ENCODE measurements at regions not wholly inside any gene's neighbourhood (a gene's known extent, or its start where the extent isn't known, plus 50 kb on each side); places are given as distances from the start of the nearest gene placed in this dataset.

- intact Hi-C loops (cut with micrococcal nuclease): no loop called here
- Mint-ChIP-seq H3K27ac (no peak overlapping the region), H3K4me1 (no peaks in the 10 kb centered on the region), H3K9me3 (no peaks in the 10 kb centered on the region), H3K4me3 (no peak overlapping the region), H3K27me3 (peaks cover 50% of the 10 kb centered on the region), H3K36me3 (ENCODE audit: low read depth) (no peaks in the 10 kb centered on the region)
- no peak for DNase-seq
Measured at GRCh38 chr6:41477572-41477971, 68.6 kb upstream of the FOXP4 start.

- Mint-ChIP-seq H3K9me3 (no peaks in the 10 kb centered on the region), H3K27ac (no peak overlapping the region), H3K27me3 (peaks cover 40% of the 10 kb centered on the region), H3K4me1 (no peaks in the 10 kb centered on the region), H3K36me3 (ENCODE audit: low read depth) (no peaks in the 10 kb centered on the region), H3K4me3 (no peak overlapping the region)
- intact Hi-C loops (cut with micrococcal nuclease): no loop called here
- no peak for DNase-seq
Measured at GRCh38 chr6:41483943-41484342, 62.2 kb upstream of the FOXP4 start.

- no peak overlapping the region for H3K4me3 Mint-ChIP-seq
- peaks cover 44% of the 10 kb centered on the region for H3K27me3 Mint-ChIP-seq
- no peak overlapping the region for H3K27ac Mint-ChIP-seq
- no peaks in the 10 kb centered on the region for H3K36me3 Mint-ChIP-seq (ENCODE audit: low read depth)
- intact Hi-C loops (cut with micrococcal nuclease): no loop called here
- no peak for DNase-seq
- H3K9me3 Mint-ChIP-seq: no peaks in the 10 kb centered on the region
- H3K4me1 Mint-ChIP-seq: no peaks in the 10 kb centered on the region
Measured at GRCh38 chr6:41487860-41488432, 58.2 kb upstream of the FOXP4 start.

- Mint-ChIP-seq H3K4me3 (no peak overlapping the region), H3K27ac (no peak overlapping the region), H3K36me3 (ENCODE audit: low read depth) (no peaks in the 10 kb centered on the region), H3K27me3 (peaks cover 45% of the 10 kb centered on the region), H3K9me3 (no peaks in the 10 kb centered on the region), H3K4me1 (no peaks in the 10 kb centered on the region)
- intact Hi-C loops (cut with micrococcal nuclease): no loop called here
- DNase-seq: no peak
Measured at GRCh38 chr6:41488433-41489119, 57.6 kb upstream of the FOXP4 start.

GRCh38 chr6:41489120-41489851 lies 56.9 kb upstream of the FOXP4 start:
- H3K27ac Mint-ChIP-seq: no peak overlapping the region
- no peaks in the 10 kb centered on the region for H3K9me3 Mint-ChIP-seq
- peaks cover 46% of the 10 kb centered on the region for H3K27me3 Mint-ChIP-seq
- intact Hi-C loops (cut with micrococcal nuclease): no loop called here
- no peak overlapping the region for H3K4me3 Mint-ChIP-seq
- no peak for DNase-seq
- no peaks in the 10 kb centered on the region for H3K4me1 Mint-ChIP-seq
- H3K36me3 Mint-ChIP-seq (ENCODE audit: low read depth): no peaks in the 10 kb centered on the region

GRCh38 chr6:41492261-41492891 lies 53.8 kb upstream of the FOXP4 start:
- intact Hi-C loops (cut with micrococcal nuclease): no loop called here
- Mint-ChIP-seq H3K4me3 (no peak overlapping the region), H3K36me3 (ENCODE audit: low read depth) (no peaks in the 10 kb centered on the region), H3K4me1 (no peaks in the 10 kb centered on the region), H3K27ac (no peak overlapping the region), H3K9me3 (no peaks in the 10 kb centered on the region), H3K27me3 (peaks cover 45% of the 10 kb centered on the region)
- DNase-seq: no peak

- Mint-ChIP-seq H3K27me3 (peaks cover 62% of the 10 kb centered on the region), H3K36me3 (ENCODE audit: low read depth) (no peaks in the 10 kb centered on the region), H3K9me3 (no peaks in the 10 kb centered on the region), H3K4me3 (no peak overlapping the region), H3K4me1 (no peaks in the 10 kb centered on the region), H3K27ac (no peak overlapping the region)
- intact Hi-C loops (cut with micrococcal nuclease): no loop called here
- no peak for DNase-seq
Measured at GRCh38 chr6:41494212-41495110, 51.7 kb upstream of the FOXP4 start.
